ENCODE measurements at regions not wholly inside any gene's neighbourhood (a gene's known extent, or its start where the extent isn't known, plus 50 kb on each side); places are given as distances from the start of the nearest gene placed in this dataset.

DNA sequence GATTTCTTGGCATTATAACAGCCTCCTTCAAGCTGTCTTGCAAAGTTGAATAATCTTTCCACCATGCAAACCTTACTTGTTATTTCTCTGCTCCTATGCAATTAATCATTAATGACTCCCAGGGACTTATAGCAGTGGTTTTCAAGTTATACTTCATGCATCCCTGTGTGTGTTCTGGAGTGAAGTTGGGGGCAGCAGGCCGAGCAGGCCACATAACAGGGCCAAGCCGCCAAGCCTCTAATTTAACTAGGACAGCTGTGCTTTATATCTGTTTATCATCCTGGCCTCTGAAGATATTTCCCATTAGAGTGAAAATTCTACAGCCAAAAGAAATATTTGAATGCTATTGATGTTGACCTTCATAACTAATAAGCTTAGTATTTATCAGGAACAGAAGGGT, 133.5 kb upstream of the PAK3 start:
- WGBS (ENCODE audit: insufficient coverage, insufficient replicate concordance, low lambda C conversion rate, missing lambda C conversion rate) = 0% methylated on average over 2 of the region's 2 CpGs
- TF ChIP-seq ZSCAN29 (IDR thresholded peaks at IDR 0.05) = no peak
- TF ChIP-seq PAX8 (IDR thresholded peaks at IDR 0.05) = no peak
- TF ChIP-seq, protein P1, sequence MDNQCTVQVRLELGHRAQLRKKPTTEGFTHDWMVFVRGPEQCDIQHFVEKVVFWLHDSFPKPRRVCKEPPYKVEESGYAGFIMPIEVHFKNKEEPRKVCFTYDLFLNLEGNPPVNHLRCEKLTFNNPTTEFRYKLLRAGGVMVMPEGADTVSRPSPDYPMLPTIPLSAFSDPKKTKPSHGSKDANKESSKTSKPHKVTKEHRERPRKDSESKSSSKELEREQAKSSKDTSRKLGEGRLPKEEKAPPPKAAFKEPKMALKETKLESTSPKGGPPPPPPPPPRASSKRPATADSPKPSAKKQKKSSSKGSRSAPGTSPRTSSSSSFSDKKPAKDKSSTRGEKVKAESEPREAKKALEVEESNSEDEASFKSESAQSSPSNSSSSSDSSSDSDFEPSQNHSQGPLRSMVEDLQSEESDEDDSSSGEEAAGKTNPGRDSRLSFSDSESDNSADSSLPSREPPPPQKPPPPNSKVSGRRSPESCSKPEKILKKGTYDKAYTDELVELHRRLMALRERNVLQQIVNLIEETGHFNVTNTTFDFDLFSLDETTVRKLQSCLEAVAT (IDR thresholded peaks at IDR 0.05) = no peak
- no peak for TF ChIP-seq BHLHE40 (IDR thresholded peaks at IDR 0.05; ENCODE audit: borderline replicate concordance in 1 of 2, low read depth in 2 of 2, low read length in 1 of 2)
- no peak for TF ChIP-seq SUPT20H (IDR thresholded peaks at IDR 0.05; ENCODE audit: borderline replicate concordance, control insufficient read depth, low read depth, low read length)
- no peak for TF ChIP-seq SUZ12 (IDR thresholded peaks at IDR 0.05; ENCODE audit: unreplicated experiment)
- TF ChIP-seq SMAD5 (IDR thresholded peaks at IDR 0.05; ENCODE audit: low read depth) = no peak
- TF ChIP-seq NRF1 (conservative IDR thresholded peaks at IDR 0.05; ENCODE audit: low read depth, low read length) = no peak
- TF ChIP-seq ASH2L (IDR thresholded peaks at IDR 0.05; ENCODE audit: borderline replicate concordance, low read depth) = no peak
- TF ChIP-seq ZNF274 (IDR thresholded peaks at IDR 0.05; ENCODE audit: insufficient read depth, insufficient read length) = no peak
- TF ChIP-seq MTA2 (IDR thresholded peaks at IDR 0.05; ENCODE audit: low read depth) = no peak
- no peak for TF ChIP-seq TBL1XR1 (IDR thresholded peaks at IDR 0.05; ENCODE audit: low read depth, low read length)
- TF ChIP-seq, protein P2, sequence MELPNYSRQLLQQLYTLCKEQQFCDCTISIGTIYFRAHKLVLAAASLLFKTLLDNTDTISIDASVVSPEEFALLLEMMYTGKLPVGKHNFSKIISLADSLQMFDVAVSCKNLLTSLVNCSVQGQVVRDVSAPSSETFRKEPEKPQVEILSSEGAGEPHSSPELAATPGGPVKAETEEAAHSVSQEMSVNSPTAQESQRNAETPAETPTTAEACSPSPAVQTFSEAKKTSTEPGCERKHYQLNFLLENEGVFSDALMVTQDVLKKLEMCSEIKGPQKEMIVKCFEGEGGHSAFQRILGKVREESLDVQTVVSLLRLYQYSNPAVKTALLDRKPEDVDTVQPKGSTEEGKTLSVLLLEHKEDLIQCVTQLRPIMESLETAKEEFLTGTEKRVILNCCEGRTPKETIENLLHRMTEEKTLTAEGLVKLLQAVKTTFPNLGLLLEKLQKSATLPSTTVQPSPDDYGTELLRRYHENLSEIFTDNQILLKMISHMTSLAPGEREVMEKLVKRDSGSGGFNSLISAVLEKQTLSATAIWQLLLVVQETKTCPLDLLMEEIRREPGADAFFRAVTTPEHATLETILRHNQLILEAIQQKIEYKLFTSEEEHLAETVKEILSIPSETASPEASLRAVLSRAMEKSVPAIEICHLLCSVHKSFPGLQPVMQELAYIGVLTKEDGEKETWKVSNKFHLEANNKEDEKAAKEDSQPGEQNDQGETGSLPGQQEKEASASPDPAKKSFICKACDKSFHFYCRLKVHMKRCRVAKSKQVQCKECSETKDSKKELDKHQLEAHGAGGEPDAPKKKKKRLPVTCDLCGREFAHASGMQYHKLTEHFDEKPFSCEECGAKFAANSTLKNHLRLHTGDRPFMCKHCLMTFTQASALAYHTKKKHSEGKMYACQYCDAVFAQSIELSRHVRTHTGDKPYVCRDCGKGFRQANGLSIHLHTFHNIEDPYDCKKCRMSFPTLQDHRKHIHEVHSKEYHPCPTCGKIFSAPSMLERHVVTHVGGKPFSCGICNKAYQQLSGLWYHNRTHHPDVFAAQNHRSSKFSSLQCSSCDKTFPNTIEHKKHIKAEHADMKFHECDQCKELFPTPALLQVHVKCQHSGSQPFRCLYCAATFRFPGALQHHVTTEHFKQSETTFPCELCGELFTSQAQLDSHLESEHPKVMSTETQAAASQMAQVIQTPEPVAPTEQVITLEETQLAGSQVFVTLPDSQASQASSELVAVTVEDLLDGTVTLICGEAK (IDR thresholded peaks at IDR 0.05; ENCODE audit: borderline replicate concordance) = no peak

More for the DNA sequence above, 133.5 kb upstream of the PAK3 start:
- Histone ChIP-seq H4K20me1 (ENCODE audit: control insufficient read depth, insufficient read depth) (no peaks in the 10 kb centered on the region), H3K27me3 (replicated peaks in 1 of 2; ENCODE audit: control insufficient read depth in 2 of 2, insufficient read depth in 2 of 2, low read length in 1 of 2) (no peaks in the 10 kb centered on the region), H3K4me2 (ENCODE audit: control insufficient read depth, insufficient read depth) (no peak overlapping the region), H2AFZ (ENCODE audit: control insufficient read depth, low read depth, low read length) (no peak overlapping the region), H3K27ac (ENCODE audit: control insufficient read depth, insufficient read depth) (no peak overlapping the region), H3K79me2 (ENCODE audit: control insufficient read depth, insufficient read depth, low read length) (no peaks in the 10 kb centered on the region), H3K9me3 (replicated peaks; ENCODE audit: control insufficient read depth, insufficient read depth, low read length) (no peaks in the 10 kb centered on the region), H3K9ac (ENCODE audit: control insufficient read depth, insufficient read depth, low read length) (no peak overlapping the region), H3K36me3 (ENCODE audit: control insufficient read depth in 2 of 2, insufficient read depth in 2 of 2, low read length in 1 of 2) (no peaks in the 10 kb centered on the region), H3K4me1 (ENCODE audit: control insufficient read depth, insufficient read depth, low read length) (no peaks in the 10 kb centered on the region), H3K4me3 (no peak overlapping the region)
- intact Hi-C loops (cut with micrococcal nuclease; ENCODE audit: unreplicated experiment) = no loop called here
- DNase-seq (ENCODE audit: low read depth, low spot score) (no peak), FAIRE-seq (no peak), ATAC-seq (no peak)
- ChIA-PET SMC1A (ENCODE audit: uncharacterized antibody, unreplicated experiment) (no interaction called here), POLR2A (no interaction called here), RAD21 (ENCODE audit: unreplicated experiment) (no interaction called here), CTCF (no interaction called here)
- in situ Hi-C loops (cut with MboI) = no loop called here
- no TSS peak for BruUV-seq (replicated peaks)
